WTC11 (cell line): ENCODE measurements at regions not wholly inside any gene's neighbourhood (a gene's known extent, or its start where the extent isn't known, plus 50 kb on each side); places are given as distances from the start of the nearest gene placed in this dataset.

Source experiments
- ATAC-seq: fragments of 200-7000 bp; cut with Tn5 transposase; 2 replicates; pipeline ENCODE4 v1.10.0; 2021; ENCODE audit warnings: mild to moderate bottlenecking, moderate library complexity
- CTCF ChIA-PET: fragments of 300-600 bp; sonication (Branson Sonifier 250); formaldehyde crosslinking; loops from one replicate; lab custom pipeline; 2021; ENCODE audit warnings: antibody characterized with exemption; lab: Charles Lee
- POLR2A ChIA-PET: fragments of 350-600 bp; sonication (Branson Sonifier 250); formaldehyde crosslinking; loops from one replicate; lab custom pipeline; 2021; ENCODE audit warnings: antibody characterized with exemption; lab: Charles Lee
- DNase-seq: peaks from one replicate; pipeline ENCODE4 v3.0.0; 2021; ENCODE audit warnings: low spot score
- H3K27ac Mint-ChIP-seq: 2 replicates; pipeline ENCODE4 v1.8.0; 2021; ENCODE audit warnings: mixed read lengths
- H3K27me3 Mint-ChIP-seq: 2 replicates; pipeline ENCODE4 v1.8.0; 2021; ENCODE audit warnings: low read depth, mild to moderate bottlenecking, moderate library complexity, mixed read lengths
- H3K36me3 Mint-ChIP-seq: 2 replicates; pipeline ENCODE4 v1.8.0; 2021; ENCODE audit warnings: mixed read lengths
- H3K4me1 Mint-ChIP-seq: 2 replicates; pipeline ENCODE4 v1.8.0; 2022; ENCODE audit warnings: mixed read lengths
- H3K4me3 Mint-ChIP-seq: 2 replicates; pipeline ENCODE4 v1.8.0; 2021; ENCODE audit warnings: mild to moderate bottlenecking, moderate library complexity, mixed read lengths
- H3K9me3 Mint-ChIP-seq: 2 replicates; pipeline ENCODE4 v1.8.0; 2021; ENCODE audit warnings: mixed read lengths
- E2F5 ChIP-seq: sonication (generic); formaldehyde crosslinking; IDR thresholded peaks from 2 replicates; pipeline ENCODE4 v1.8.1; 2022; ENCODE audit warnings: mild to moderate bottlenecking, moderate library complexity, missing genetic modification reagents
- PRDM15 ChIP-seq: sonication (generic); formaldehyde crosslinking; IDR thresholded peaks from 2 replicates; pipeline ENCODE4 v1.8.0; 2022; ENCODE audit warnings: missing genetic modification reagents
- RELA ChIP-seq: sonication (generic); formaldehyde crosslinking; IDR thresholded peaks from 2 replicates; pipeline ENCODE4 v1.8.1; 2022; ENCODE audit warnings: missing genetic modification reagents, mild to moderate bottlenecking, borderline replicate concordance
- STAT6 ChIP-seq: sonication (generic); formaldehyde crosslinking; conservative IDR thresholded peaks from 2 replicates; pipeline ENCODE4 v1.8.1; 2023; ENCODE audit warnings: mild to moderate bottlenecking, low read depth, missing genetic modification reagents, moderate library complexity
- TEAD1 ChIP-seq: sonication (generic); formaldehyde crosslinking; IDR thresholded peaks from 2 replicates; pipeline ENCODE4 v1.8.0; 2022; ENCODE audit warnings: mild to moderate bottlenecking, missing genetic modification reagents
- ZNF219 ChIP-seq: sonication (generic); formaldehyde crosslinking; IDR thresholded peaks from 2 replicates; pipeline ENCODE4 v1.8.0; 2023; ENCODE audit warnings: missing genetic modification reagents, mild to moderate bottlenecking, borderline replicate concordance
- ZNF263 ChIP-seq: sonication (generic); formaldehyde crosslinking; IDR thresholded peaks from 2 replicates; pipeline ENCODE4 v1.8.1; 2022; ENCODE audit warnings: low read depth, mild to moderate bottlenecking, moderate library complexity, missing genetic modification reagents
- ZNF317 ChIP-seq: sonication (generic); formaldehyde crosslinking; IDR thresholded peaks from 2 replicates; pipeline ENCODE4 v1.8.1; 2023; ENCODE audit warnings: low read depth, mild to moderate bottlenecking, moderate library complexity, missing genetic modification reagents, borderline replicate concordance
- ZNF512 ChIP-seq: sonication (generic); formaldehyde crosslinking; IDR thresholded peaks from 2 replicates; pipeline ENCODE4 v1.8.1; 2022; ENCODE audit warnings: missing genetic modification reagents, borderline replicate concordance
- TF ChIP-seq, protein P1 (sequence below): sonication (generic); formaldehyde crosslinking; IDR thresholded peaks from 2 replicates; pipeline ENCODE4 v1.8.1; 2023; ENCODE audit warnings: mild to moderate bottlenecking, missing genetic modification reagents
- TF ChIP-seq, protein P2 (sequence below): fragments of 250-450 bp; sonication (Bioruptor Pico); IDR thresholded peaks from 2 replicates; pipeline ENCODE4 v2.1.2; 2022; ENCODE audit warnings: mild to moderate bottlenecking, moderate library complexity

DNA sequence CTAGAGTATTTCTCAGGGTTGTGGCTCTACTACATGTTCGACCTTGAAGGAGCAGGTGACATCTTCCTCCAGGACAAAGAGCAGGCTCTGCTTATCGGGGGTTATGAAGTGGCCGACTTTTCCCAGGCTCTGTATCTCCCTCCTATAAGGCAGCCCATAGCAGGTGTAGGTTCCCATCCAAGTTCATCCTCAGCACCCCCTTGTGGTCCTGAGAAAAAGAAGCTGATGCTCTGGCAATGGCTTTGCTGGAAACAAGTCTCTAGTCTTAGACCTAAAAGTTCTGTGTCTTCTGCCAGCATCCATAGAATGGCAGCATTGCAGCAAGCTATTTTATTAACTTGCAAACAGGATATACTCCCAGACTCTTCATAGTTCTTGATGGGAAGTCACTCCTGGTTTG is 836.6 kb upstream of the PRKX start:
- H3K36me3 Mint-ChIP-seq = peaks cover 13% of the 10 kb centered on the region
- peaks cover 5% of the 10 kb centered on the region for H3K9me3 Mint-ChIP-seq
- peak; percentile 60 for ATAC-seq
- ChIA-PET CTCF (interaction anchor here (0.6 to 1.5 kb wide), 4 partner anchors 14 to 587 kb away, joined by 3 to 7 read pairs (median 3); no protein-coding TSS in a partner anchor), POLR2A (no interaction called here)
- H3K4me1 Mint-ChIP-seq = peaks cover 8% of the 10 kb centered on the region
- 0 out of 2 replicates have a peak, but pooled peaks cover 2% of the 10 kb centered on the region for H3K27me3 Mint-ChIP-seq
- TF ChIP-seq, protein P1, sequence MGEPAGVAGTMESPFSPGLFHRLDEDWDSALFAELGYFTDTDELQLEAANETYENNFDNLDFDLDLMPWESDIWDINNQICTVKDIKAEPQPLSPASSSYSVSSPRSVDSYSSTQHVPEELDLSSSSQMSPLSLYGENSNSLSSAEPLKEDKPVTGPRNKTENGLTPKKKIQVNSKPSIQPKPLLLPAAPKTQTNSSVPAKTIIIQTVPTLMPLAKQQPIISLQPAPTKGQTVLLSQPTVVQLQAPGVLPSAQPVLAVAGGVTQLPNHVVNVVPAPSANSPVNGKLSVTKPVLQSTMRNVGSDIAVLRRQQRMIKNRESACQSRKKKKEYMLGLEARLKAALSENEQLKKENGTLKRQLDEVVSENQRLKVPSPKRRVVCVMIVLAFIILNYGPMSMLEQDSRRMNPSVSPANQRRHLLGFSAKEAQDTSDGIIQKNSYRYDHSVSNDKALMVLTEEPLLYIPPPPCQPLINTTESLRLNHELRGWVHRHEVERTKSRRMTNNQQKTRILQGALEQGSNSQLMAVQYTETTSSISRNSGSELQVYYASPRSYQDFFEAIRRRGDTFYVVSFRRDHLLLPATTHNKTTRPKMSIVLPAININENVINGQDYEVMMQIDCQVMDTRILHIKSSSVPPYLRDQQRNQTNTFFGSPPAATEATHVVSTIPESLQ (CRISPR knock-in tag) = no peak
- no peak for TF ChIP-seq PRDM15 (CRISPR knock-in tag)
- no peak for TF ChIP-seq RELA (CRISPR knock-in tag)
- no peak for TF ChIP-seq ZNF263 (CRISPR knock-in tag)
- no peak for TF ChIP-seq ZNF219 (CRISPR knock-in tag)
- TF ChIP-seq ZNF512 (CRISPR knock-in tag) = no peak
- TF ChIP-seq TEAD1 (CRISPR knock-in tag) = no peak
- TF ChIP-seq ZNF317 (CRISPR knock-in tag) = no peak
- TF ChIP-seq, protein P2, sequence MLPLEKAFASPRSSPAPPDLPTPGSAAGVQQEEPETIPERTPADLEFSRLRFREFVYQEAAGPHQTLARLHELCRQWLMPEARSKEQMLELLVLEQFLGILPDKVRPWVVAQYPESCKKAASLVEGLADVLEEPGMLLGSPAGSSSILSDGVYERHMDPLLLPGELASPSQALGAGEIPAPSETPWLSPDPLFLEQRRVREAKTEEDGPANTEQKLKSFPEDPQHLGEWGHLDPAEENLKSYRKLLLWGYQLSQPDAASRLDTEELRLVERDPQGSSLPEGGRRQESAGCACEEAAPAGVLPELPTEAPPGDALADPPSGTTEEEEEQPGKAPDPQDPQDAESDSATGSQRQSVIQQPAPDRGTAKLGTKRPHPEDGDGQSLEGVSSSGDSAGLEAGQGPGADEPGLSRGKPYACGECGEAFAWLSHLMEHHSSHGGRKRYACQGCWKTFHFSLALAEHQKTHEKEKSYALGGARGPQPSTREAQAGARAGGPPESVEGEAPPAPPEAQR (CRISPR knock-in tag) = no peak
- no peak for TF ChIP-seq STAT6 (CRISPR knock-in tag)
- no peak for TF ChIP-seq E2F5
- H3K4me3 Mint-ChIP-seq = no peak overlapping the region
- DNase-seq = peak; percentile 13
- no peak overlapping the region for H3K27ac Mint-ChIP-seq
